Hepatocyte (in vitro differentiated cells): ENCODE measurements at regions not wholly inside any gene's neighbourhood (a gene's known extent, or its start where the extent isn't known, plus 50 kb on each side); places are given as distances from the start of the nearest gene placed in this dataset.

ENCODE experiments used
- CTCF ChIP-seq: fragments of 200-600 bp; sonication (generic); IDR thresholded peaks from 2 replicates; pipeline ENCODE4 v1.5.1; 2016; ENCODE audit warnings: antibody characterized with exemption, mild to moderate bottlenecking; ENCODE audit not compliant: poor library complexity
- EZH2 ChIP-seq: fragments of 200-600 bp; sonication (generic); IDR thresholded peaks from 2 replicates; pipeline ENCODE4 v1.6.1; 2016; ENCODE audit warnings: antibody characterized with exemption, mild to moderate bottlenecking, borderline replicate concordance
- EZH2phosphoT487 ChIP-seq: fragments of 200-600 bp; sonication (generic); IDR thresholded peaks from one replicate; pipeline ENCODE4 v1.6.1; 2018; ENCODE audit warnings: antibody characterized with exemption, mild to moderate bottlenecking, low read depth, moderate library complexity; ENCODE audit not compliant: unreplicated experiment, severe bottlenecking

DNA sequence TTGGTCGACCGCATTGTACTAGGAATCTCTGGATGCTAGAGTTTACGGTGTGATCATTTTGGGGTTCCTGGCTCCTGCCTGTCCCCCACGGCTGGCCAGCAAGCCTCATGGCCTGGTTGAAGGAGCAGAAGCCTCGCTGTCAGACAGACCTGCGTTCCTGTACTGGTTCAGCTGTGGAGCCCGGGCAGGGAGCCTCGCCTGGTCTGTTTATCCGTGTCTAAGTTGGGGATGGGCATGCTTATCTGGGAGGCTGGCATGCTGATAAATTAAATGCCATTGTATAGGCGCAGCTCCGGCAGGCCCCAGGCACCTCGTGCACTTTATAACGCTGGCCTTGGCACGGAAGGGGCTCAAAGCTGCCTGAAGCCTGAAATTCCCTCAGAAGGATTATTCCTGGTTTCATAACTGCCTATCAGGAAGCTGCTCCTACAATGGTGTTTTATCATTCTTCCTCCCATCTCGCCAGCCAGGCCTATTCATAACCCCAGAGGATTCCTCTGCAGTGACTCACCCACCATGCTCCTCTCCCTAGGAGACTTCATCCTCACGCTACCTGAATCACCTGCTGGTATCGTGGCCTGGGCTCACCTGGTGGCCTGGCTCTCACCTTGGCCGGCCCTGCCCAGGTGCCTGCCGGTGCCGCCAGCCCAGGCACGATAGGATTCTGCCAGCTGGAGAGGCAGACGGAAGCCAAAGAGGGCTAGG lies 110.9 kb downstream of the ASB7 start:
- TF ChIP-seq CTCF, result no peak
- TF ChIP-seq EZH2phosphoT487, result no peak
- no peak for TF ChIP-seq EZH2
